ENCODE measurements at regions not wholly inside any gene's neighbourhood (a gene's known extent, or its start where the extent isn't known, plus 50 kb on each side); places are given as distances from the start of the nearest gene placed in this dataset.

GRCh38 chr14:26319139-26319864, 278.5 kb downstream of the NOVA1 start:
- TF ChIP-seq BRCA1 (IDR thresholded peaks at IDR 0.05) = no peak
- TF ChIP-seq BRCA1 (CRISPR knock-in tag; IDR thresholded peaks at IDR 0.05) = no peak
- no peak for TF ChIP-seq CTCF (IDR thresholded peaks at IDR 0.05 in 2 of 3, conservative IDR thresholded peaks at IDR 0.05 in 1 of 3; ENCODE audit: insufficient read depth in 2 of 3, low read depth in 1 of 3, low read length in 3 of 3)
- no peak for TF ChIP-seq NR3C1 (CRISPR knock-in tag; IDR thresholded peaks at IDR 0.05)
- no peak for TF ChIP-seq ZZZ3 (IDR thresholded peaks at IDR 0.05)
- no peak for TF ChIP-seq ZBTB43 (CRISPR knock-in tag; IDR thresholded peaks at IDR 0.05)
- no peak for TF ChIP-seq HOXB6 (CRISPR knock-in tag; IDR thresholded peaks at IDR 0.05; ENCODE audit: borderline replicate concordance)
- TF ChIP-seq ELF4 (CRISPR knock-in tag; IDR thresholded peaks at IDR 0.05) = no peak

Measured in K562 (cell line).